COR-L47 (cell line): ENCODE measurements at regions not wholly inside any gene's neighbourhood (a gene's known extent, or its start where the extent isn't known, plus 50 kb on each side); places are given as distances from the start of the nearest gene placed in this dataset.
"Not testable (repeated sequence)": the region's sequence is repeated elsewhere in the genome, so short reads cannot be mapped to it uniquely, and the experiment has no call there.

ENCODE experiments used
- DNase-seq: peaks from one replicate; lab custom pipeline; 2025; lab: John Stamatoyannopoulos, UW

DNA sequence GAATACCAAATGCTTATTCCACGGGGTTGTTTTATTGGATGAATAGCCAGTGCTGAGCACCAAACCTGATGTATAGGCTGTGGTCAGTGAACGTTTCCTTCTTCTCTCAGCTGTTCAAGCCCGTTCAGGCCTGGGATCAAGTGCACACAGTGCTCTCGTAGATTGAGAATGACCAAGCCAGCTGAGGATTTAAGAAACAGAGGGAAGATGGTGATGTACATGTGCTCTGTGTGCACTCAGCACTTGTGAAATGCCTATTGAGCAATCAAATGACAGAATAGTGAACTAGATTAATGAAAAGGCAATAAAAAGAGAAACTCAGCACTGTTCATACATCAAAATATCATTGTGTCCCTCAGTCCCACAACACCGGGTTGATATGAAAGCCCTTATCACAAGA lies 302.5 kb downstream of the BMPER start:
- DNase-seq = no peak

DNA sequence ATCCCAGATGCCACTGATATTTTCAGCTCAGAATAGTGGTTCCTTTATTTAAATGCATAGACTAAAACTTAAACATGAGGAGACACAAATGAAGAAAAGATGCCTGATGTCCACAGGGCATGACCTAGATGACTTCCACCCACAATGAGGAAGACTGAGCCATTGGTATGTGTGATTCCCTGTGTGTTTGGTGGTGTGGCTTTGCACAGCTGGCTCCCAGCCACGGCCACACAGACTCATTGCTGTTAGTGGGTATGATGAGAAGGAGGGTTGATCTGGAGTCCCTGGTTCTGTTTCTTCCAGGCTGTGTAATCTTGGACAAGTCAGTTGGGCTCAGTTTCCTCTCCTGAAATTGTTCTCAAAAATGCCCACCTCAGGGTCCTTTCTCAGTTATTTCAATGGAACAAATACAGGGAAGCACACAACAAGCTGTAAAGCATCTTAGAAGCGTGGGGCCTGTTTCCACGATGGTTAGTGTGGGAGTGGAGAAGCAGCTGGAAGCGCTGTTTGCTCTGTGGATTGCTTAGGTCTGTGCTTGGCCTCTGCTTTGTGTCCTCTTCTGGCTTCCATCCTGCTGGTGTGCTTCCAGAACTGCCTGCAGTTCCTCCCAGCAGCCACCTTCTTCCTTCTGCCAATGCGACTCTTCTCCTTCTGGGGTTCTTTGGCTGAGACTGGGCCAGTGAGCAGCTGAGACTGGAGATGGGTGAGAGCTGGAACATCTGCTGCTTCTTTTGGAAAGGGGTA lies 303.7 kb downstream of the BMPER start:
- DNase-seq = no peak

DNA sequence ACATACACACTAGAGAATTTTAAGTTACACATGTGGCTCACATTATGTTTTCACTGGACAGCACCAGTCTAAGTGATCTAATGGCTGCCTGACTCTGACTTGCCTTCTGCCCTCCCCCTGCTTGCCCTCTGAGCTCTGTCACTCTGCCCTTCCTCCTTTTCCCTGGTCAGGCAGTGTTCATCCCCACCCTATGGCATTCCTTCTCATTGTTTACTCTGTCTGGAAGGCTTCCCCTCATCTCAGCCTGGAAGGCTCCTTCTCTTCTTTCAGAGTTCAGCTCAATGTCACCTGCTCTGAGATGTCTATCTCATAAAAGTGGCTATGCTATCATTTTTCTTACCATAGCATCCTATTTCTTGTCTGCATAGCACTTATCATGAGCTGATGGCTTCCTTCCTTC lies 305.7 kb downstream of the BMPER start:
- no peak for DNase-seq

DNA sequence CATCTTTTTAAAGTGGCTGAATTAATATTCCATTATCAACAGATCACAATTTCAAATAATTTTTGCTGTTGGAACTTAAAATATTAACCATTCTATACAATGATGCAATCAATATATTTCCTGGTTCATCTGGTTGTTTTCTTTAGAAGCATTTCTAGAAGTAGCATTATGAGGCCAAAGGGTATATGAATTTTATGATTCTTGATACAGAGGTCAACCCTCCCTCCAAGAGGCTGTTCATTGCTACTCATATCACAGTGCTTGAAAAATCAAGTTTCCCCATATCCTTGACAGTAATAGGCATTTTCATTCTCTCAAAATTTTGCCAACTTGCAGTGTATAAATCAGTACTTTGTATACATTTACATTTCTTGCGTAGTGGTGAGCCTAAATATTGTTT lies 312.6 kb downstream of the BMPER start:
- DNase-seq = no peak

DNA sequence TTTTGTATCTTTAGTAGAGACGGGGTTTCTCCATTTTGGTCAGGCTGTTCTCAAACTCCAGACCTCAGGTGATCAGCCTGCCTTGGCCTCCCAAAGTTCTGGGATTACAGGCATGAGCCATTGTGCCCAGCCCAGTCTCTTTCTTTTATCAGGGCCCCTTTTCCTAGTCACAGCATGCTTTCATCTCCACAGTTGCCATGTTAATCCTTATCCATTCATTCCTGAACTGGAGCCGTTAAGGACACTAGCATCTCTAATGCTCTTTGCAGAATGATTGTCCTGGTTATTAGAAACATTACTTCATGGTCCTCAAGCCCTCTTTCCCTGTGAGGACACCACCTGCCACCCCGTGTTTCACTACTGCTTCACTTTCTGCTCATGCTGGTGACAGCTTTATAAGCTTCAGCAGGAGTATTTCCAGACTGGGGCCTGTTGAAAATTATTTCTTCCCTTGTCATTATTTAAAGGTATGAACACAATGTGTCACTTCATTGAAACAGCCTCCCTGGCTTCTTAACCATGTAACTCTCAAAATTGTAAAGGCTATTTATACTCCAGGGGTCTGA lies 313.9 kb downstream of the BMPER start:
- DNase-seq = no peak

DNA sequence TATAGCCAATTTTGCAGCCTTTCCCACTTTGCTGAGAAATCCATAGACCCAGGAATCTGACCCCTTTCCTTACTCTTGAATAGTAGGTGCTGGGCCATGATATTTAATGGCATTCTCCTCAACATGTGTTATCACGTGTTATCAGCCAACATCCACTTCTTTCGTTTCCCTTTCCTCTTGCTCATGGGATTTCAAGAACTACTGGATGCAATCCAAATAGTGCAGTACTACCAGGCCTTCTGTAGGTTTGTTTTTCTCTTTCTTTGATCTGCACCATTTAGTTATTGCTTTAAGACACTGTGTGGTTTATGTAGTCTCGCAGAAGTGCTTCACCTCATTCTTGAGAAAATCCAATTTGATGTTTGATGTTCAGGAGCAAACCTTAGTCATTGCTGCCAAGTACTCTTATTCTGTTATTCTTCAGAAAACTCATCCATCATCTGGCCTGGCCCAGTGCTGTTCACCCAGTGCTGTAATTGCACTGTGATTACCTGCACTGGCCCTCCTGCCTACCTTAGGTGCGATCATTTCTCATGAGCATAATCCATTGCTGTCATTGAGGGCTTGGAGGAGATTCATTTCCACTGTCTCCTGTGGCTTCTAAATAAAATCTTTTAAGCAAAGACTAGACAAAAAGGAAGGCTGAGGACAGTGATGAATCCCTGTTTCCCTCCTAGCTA lies 315.3 kb downstream of the BMPER start:
- DNase-seq = no peak

DNA sequence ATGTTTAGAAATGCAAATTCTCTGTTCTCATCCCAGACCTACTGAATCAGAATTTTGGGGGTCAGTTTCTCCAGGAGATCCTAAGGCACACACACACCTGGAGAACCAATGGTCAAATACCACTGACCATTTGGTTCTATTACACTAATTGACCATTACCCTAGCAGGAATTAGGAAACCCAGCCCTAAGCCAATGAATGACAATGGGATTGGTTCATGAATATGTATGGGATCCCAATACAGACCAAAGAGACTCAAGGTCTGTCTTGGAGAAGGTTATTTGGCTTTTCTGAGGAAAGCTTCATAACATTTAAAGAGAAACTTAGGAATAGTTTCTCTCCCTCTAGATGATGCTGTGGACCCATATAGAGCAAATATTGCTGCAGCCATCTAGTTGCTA lies 317.0 kb downstream of the BMPER start:
- no peak for DNase-seq

DNA sequence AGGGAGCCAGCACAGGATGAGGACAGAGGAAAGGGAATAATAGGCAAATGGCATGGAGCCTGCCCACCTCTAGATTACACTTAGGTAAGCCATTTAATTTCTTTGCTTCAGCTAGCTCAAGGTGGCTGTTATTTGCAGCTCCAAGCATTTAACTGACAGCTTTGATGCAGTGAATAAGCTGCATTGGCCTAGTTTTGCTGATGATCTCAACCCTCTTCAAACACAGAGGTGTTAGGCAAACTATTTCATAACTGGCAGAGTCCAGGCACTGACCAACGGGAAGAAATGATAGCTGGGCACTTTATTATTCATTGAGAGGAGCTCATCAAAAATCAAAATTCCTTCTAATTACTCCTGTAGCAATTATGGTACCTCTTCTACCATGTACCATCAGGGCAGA lies 317.4 kb downstream of the BMPER start:
- no peak for DNase-seq

DNA sequence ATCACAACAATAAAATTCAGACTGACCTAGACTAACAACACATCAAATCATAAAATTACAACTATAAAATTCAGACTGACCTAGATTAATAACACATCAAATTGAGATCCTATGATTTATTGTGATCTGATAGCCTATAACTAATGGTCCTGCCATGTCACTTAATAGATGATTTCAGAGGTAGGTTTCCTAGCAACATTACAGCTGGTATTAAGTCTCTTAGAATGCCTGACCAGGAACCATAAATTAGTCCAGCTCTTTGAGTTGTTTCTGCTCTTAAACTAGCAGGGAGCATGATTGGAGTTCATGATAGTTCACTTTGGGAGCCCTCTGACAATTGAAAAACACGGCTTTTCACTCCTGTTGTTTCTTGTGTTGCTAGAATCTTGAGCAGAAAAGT lies 318.9 kb downstream of the BMPER start:
- no peak for DNase-seq

DNA sequence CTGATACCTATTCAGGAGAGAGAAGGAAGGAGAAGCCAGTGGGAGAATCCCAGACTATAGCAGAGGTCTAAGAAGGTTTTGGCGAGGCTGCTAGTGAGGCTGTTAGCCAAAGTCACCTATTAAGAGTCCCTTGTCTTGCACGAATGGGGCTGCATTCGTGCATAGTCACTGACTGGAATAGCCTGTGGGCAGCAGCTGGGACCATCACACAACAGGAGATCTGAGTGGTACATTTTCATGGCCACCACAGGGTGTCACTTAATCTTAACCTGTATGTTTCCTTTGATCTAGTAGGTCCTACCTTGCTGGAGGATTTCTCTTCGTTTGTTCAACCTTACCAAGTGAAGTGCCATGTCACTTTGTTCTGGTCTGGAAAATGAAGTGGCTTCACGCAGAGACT lies 319.9 kb downstream of the BMPER start:
- no peak for DNase-seq

DNA sequence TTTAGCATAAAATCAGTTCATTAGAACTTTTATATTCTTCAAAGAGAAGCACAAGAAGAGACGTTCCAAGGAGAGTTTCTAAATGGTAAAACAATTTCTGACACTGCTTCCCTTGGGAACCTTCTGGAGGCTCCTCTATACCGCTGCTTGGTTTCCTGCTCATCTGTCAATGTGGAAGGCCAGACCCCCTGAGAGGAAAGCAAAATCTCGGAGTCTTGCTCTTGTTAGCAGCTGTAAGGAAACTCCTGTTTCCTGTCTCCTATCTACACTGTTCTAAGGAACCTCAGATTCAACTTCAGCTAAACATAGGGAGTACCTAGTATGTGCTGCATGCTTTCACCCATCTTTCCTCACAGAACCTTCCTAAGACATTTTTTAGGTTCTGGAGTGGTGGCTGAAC lies 322.2 kb downstream of the BMPER start:
- DNase-seq = no peak

DNA sequence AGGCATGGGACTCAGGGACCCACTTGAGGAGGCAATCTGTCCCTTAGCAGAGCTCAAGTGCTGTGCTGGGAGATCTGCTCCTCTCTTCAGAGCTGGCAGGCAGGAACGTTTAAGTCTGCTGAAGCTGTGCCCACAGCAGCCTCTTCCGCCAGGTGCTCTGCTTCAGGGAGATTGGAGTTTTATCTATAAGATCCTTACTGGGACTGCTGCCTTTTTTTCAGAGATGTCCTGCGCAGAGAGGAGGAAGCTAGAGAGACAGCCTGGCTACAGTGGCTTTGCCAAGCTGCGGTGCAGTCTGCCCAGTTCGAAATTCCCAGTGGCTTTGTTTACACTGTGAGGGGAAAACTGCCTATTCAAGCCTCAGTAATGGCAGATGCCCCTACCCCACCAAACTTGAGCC lies 329.8 kb downstream of the BMPER start:
- not testable (repeated sequence) for DNase-seq

DNA sequence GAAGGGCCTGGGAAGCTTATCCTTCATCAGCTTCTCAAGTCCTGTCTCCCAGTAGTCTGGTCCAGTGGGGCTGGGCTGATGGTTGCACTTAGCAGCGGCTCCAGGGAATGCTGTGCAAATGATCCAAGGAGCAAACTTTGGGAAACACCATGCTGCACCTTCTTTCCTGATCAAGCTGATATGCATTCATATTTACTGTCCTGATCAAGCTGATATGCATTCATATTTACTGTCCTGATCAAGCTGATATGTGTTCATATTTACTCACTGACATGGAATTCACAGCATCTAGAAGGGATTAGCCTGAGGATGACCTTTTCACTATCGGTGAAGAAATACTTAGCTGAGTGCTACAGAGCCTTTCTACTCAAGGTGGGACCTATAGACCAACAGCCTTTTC lies 330.7 kb downstream of the BMPER start:
- no peak for DNase-seq

DNA sequence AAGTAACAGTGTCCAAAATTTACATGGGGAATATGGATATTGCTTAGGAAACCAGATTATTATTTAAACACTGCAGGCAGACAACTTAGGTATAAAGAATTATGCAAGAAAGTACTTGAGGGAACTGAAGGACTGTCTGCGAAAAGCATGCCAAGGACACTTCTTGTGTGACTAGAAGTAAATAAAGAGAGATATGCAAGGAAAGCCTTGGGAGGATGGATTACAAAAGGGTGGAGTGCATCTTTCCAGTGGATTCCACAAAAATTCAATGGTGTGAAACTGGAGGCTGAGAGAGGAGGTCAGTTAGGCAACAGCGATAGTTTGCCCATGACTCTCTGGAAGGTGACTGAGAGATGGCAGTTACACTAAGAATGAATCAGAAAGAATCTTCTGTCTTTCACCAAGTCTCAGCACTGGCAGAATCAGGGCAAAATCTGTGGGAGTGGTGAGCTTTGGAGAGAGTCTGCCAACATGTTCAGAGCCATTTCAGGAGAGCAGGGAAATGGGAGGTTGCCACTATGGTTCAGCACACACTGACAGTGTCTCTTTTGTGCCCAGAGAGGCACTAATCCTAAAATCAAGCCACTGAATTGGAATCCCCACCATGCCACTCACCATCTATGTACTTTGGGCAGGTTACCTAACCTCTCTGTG lies 331.6 kb downstream of the BMPER start:
- DNase-seq = no peak

DNA sequence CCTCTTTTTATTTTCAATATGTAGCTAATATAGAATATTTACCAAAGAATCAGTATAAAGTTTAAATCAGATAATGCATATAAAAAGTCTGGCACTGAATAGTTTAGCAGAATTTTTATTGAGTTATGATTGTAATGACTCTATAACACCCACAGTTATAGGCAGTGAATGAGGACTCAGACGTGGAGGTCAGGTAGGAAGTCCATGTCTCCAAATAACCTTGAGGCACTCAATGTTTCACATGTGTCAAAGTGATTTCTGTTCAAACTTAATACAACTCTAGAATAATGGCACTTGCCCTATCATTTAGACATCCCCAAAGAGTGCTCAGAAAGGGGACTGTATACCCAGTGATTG lies 332.1 kb downstream of the BMPER start:
- DNase-seq = no peak

DNA sequence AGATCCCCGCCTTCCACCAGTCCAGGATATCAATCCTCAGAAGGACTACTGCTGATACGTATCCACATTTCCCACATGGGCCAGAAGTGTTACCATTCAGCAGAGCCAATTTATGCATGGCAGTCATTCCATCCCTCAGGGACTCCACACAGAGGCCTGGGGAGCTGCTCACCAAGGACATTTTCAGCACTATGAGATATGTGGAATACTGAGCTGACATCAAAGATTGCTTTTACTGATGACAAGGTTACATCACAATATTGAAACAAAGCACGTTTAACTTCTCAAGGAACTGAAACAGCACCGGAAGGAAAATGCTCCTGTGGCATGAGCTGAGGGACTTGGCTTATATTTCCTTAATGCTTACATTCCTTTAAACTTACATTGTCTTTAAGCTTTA lies 335.1 kb downstream of the BMPER start:
- no peak for DNase-seq

DNA sequence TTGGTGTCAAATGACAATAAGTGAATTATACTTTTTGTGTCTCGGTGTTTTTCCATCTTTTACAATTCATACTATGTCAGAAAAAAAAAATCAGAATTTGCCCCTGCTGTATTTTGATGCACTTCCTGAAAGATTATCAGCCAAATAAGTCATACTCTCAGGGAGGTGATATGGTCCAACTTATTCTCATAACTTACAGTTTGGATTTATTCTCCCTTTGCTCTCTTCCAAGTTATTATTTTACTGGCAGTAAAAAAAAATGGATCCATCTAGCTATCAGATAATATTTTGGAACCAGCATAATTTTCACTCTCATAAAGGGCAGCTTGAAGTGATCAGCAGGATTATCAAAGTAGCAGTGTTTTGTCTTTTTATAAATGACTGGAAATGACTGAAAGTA lies 337.1 kb downstream of the BMPER start:
- DNase-seq = no peak

DNA sequence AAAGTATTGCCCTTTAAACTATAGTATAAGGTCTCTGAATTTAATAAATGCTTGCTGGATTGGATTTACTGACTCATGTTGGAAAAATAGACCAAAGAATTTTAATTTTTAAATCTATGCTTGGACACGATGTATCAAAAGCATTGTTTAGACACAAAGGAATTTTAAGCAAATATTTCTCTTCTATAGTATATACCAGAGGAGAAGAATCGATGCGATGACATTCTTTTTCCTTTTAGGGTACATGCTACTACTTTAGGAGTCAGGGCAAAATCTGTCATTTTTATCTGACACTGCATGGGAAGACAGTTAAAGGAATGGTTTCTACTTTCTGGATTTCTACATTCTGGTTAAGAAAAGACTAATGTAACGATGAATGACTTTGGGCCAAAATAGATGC lies 339.9 kb downstream of the BMPER start:
- DNase-seq = no peak

DNA sequence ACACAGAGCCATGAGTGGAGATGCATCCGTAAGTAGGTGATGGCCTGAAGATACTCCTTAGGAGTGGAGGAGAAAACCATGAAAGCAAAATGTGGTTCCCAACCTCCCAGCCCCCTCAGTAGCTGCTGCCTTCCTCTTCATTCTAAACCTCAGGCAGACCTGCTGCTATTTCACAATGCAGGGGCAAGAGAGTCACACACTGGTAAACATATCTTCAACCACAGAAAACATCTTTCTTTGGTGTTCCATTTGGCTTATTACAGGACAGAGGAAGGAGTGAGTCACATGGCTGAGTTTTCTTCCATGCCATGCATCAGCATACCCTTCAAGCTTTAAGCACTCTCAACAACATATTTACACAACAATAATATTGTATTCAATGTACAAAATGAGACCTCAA lies 342.1 kb downstream of the BMPER start:
- DNase-seq = no peak

DNA sequence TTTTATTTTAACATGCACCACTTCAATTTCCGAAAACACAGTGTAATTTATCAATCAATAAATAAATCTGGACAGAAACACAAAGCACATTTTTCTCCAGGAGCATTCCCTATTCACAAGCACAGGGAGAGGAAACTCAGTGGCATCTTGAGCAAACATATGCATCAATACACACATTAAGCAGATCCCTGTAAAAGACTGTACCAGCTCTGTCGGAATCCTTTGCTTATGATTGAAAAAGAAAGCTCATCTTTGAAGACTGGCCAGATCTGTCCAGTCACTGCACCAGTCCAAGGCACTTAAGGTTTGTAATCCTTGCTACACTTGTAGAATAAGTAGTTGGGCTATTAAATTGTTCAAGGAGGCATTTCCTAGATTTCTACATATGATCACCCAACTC lies 343.9 kb downstream of the BMPER start:
- no peak for DNase-seq

DNA sequence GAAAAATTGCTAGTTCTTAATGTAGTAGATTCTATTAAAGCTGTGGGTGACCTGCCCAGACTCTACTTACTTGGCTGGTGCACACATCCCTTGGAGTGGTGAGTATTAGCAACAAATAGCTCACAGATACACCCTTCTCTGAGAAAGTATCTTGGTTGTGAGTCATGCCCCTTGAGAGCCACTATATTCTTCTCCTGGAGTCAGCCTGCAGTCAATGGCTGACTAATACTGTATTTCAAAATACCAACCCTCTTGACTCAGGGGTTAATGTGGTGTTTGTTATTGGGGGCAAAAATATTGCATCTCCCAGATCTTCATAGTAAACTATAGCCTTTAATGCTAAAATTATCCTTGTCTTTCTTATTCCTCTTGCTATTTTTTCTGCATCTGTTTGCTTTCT lies 354.9 kb downstream of the BMPER start:
- DNase-seq = no peak

DNA sequence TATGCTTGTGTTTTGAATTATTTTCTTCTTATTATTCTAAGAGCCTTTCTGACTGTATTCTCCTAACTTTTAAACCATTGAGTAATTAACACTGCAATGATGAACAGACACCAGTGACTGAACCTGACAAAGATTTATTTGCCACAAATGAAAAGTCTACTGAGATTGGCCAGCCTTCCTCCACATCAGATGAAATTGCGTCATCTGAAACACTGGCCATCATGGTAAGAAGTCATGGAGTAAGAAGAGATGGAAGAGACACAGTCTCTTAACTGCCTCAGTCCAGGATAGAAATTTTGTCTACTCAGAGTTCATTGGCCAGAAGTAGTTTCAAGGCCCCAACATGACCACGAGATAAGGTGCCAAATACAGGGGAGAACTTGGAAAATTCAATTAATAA lies 357.8 kb downstream of the BMPER start:
- DNase-seq = no peak

DNA sequence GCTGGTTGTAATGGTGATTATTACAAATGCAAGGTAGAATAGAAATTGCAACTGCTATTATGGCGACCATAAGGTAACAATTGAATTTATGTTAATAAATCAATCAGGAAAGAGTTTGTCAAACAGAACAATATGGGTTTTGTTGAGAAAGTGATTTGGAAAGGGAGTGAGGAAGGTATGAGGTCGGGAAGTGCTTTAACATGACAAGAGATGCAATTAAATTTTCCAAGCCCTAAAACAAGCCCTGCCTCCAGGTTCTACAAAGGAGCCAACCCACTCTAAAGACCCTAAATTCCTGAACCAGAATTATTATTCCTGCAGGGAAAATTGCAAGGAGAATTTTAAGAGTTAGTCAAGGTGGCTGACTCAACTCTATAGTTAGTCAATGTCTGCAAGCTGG lies 363.7 kb downstream of the BMPER start:
- no peak for DNase-seq
